ELR (cell line): ENCODE measurements at regions not wholly inside any gene's neighbourhood (a gene's known extent, or its start where the extent isn't known, plus 50 kb on each side); places are given as distances from the start of the nearest gene placed in this dataset.
A peak's percentile ranks its signal among the peaks of the same experiment; 100 is the strongest.
"Not testable (repeated sequence)": the region's sequence is repeated elsewhere in the genome, so short reads cannot be mapped to it uniquely, and the experiment has no call there.

Experiments used
- DNase-seq: peaks from one replicate; pipeline ENCODE4 v3.0.0-alpha.2; 2015; ENCODE audit warnings: low read depth

- no peak for DNase-seq
Measured at GRCh38 chr6:163874784-163875183, 460.3 kb downstream of the QKI start.

DNA sequence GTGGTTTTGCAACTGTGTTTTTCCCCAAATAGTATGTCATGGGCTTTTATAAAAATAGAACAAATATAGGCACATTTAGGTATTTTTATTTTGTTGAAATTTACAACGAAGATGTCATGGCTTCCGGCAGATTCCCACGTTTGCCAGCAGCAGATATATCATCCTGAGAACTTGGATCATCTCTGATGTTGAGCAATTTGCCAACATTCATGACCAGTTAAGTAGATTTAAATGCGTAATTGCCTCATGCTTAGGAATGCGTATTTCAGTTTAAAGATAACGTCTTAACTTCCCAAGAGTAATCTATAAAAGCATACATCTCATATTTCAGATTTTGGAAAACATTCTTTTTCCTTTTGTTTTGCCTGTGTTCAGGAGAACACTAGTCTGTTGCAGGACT lies 457.8 kb downstream of the QKI start:
- DNase-seq = peak; percentile 63

DNA sequence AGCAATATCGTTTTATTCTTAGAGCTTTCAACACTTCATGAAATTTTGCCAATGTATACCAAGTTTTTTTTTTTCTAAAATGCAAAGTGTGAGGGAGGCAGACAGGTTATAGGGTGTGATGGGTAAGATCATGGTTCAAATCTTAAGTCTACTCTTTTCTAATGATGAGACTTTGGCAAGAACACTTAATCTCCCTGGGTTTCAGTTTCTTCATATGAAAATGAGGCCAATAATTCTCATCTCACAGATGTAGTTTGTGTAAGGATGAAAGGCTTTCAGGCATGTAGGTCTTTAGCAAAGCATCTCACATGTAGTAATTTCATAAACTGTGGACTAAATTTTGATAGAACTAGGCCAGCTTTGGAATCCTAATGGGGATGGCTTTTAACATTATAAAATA lies 457.1 kb downstream of the QKI start:
- DNase-seq = no peak

DNA sequence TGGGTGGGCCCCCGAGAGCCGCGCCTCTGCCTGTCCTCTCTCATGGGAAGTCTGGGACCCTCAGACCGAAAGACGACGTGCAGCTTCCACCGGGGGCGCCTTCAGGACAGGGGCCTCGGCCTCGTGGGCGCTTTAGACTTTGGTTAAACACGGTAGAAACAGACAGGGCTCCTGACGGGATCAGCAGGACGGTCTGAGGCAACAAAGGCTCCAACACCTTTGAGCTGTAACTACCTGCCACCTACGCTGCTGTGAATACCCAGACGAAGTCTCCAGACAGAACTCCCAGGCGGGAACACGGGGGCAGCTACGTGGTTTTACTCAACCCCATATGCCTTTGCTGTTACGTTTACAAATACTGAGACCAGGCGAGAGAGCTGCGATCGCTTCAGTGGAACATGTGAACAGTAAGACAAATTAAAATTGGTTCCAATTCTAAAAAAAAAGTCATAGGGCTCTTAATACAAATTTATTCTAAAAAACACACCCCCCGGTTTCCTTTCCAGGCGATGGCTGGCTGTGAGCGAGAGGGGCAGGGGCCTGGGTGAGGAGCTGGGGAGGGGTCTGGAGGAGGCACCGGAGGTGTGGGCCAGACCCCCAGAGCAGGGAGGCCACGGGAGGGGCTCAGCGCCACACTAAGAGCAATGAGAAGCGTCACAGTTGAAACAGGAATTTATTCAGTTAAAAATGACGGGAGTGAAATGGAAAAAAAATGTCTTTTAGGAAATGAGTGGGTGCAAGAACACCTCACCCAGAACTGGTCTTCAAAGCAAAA lies 453.2 kb downstream of the QKI start:
- no peak for DNase-seq

DNA sequence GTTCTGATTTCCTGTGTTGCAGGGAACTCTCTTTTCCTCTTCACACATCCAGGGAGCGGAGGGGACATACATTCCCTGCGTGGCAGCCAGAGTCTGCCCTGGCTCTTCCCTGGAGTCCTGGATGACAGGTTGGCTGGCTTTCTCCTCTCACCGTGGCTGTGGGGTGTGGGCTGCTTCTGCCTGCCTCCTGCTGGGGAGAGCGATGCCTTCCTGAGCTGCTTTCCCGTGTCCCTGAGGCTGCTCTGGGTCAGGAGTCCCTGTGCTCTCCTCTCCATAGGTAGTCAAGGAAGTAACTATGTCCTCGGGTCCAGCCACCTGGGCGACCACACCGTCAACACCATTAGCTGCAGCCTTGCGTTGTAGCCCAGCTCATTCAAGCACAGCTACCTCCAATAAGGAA lies 451.7 kb downstream of the QKI start:
- DNase-seq = no peak

DNA sequence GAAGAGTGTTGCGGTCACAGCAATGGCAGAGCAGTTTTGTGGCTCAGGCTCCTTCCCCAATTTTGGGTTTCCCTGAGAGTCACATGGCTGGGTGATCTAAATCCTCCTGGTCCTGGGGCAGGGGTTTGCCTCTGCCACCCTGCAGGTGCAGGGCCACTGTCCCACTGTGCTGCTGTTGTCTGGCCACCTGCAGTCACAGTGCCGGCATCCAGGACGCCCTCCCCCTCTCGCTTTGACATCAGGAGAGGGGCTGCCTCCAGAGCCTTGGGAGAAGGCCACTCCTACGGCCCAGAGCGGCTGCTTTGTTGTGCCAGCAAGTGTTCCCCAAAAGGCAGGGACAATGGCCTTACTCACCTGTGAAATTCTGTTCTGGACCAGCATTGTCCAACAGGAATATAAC lies 449.0 kb downstream of the QKI start:
- DNase-seq = no peak

GRCh38 chr6:163862701-163863100 lies 448.2 kb downstream of the QKI start:
- no peak for DNase-seq

- no peak for DNase-seq
Measured at GRCh38 chr6:163861627-163862026, 447.1 kb downstream of the QKI start.

- DNase-seq = peak; percentile 54
Measured at GRCh38 chr6:163860287-163861081, 446.0 kb downstream of the QKI start.

DNA sequence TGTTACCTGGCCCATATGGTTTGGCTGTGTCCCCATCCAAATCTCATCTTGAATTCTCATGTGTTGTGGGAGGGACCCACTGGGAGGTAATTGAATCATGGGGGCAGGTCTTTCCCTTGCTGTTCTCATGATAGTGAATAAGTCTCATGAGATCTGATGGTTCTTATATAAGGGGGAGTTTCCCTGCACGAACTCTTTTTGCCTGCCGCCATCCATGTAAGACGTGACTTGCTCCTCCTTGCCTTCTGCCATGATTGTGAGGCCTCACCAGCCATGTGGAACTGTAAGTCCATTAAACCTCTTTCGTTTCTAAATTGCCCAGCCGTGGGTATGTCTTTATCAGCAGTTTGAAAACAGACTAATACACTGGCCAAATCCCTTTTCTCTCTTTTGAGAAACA lies 444.4 kb downstream of the QKI start:
- DNase-seq = not testable (repeated sequence)

DNA sequence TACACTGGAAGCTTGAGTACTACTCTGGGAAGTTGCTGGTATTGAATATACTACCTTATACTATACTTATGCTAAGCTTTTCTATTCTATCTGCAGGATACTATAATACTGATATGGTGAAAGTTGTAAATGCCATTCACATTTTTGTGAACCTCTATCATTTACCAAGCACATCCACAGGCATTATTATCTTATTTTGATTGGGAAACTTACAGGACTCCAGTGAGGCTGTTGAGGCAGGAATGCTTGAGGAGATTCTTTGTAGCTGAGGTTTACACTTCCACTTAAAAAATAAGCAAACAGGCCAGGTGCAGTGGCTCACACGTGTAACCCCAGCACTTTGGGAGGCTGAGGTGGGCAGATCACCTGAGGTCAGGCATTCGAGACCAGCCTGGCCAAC lies 442.9 kb downstream of the QKI start:
- DNase-seq = no peak

DNA sequence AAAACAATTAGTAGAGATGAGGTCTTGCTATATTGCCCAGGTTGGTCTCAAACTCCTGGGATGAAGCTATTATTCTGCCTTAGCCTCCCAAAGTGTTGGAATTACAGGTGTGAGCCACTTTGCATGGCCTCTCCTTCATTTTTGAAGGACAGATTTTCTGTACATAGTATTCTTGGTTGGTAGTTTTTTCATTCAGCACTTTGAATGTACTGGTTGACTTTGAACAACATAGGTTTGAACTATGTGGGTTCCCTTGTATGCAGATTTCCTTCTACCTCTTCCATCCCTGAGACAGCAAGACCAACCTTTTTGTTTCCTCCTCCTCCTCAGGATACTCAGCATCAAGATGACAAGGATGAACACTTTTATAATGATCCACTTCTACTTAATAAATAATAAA lies 436.4 kb downstream of the QKI start:
- DNase-seq = no peak

DNA sequence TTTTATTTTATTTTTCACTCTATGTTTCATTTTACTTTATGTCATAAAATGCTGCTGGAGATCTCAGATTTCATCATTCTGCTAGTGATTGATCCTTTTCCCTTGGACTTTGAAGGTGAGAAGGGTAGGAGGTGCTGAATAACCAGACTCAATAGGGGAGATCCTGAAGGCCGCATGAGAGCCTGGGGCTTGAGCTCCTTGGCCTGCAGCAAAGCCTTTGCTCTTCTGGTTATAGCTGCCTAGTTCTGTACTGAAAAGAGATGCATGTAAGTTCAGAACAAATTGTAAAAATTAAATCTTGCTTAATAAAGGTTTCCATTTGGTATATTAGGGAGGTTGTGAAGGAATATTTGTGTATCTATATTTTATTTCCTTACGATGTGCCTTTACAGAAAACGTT lies 430.2 kb downstream of the QKI start:
- no peak for DNase-seq

DNA sequence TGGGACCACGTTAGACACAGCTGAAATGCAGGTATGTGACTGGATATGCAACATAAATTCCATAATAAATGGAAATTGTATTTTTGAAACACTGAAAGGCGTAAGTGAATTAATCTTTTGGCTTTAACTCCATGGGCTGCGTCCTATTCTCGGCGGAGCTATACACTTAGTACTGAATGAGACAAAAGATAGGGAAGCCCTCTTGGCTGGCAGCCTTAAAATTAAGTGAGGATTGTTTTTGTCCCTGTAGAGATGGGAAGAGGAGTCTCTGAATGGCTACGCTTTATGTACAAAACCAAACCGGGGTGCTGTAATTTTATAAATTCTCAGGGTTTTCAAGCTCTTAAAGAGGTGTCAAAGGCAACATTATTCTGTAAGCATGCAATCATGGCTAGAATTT lies 429.8 kb downstream of the QKI start:
- no peak for DNase-seq

GRCh38 chr6:163843218-163843617 lies 428.7 kb downstream of the QKI start:
- no peak for DNase-seq

- DNase-seq = no peak
Measured at GRCh38 chr6:163842467-163842866, 427.9 kb downstream of the QKI start.

DNA sequence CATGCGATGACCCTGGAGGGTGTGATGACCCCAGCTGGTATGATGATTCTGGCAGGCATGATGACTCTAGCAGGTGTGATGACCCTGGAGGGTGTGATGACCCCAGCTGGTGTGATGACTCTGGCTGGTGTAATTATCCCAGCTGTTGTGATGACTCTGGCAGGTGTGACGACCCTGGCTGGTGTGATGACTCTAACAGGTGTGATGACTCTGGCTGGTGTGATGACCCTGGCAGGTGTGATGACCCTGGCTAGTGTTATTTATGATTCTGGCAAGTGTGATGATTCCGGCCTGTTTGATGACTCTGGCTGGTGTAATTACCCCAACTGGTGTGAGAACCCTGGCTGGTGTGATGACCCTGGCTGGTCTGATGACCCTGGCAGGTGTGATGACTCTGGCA lies 427.2 kb downstream of the QKI start:
- no peak for DNase-seq

DNA sequence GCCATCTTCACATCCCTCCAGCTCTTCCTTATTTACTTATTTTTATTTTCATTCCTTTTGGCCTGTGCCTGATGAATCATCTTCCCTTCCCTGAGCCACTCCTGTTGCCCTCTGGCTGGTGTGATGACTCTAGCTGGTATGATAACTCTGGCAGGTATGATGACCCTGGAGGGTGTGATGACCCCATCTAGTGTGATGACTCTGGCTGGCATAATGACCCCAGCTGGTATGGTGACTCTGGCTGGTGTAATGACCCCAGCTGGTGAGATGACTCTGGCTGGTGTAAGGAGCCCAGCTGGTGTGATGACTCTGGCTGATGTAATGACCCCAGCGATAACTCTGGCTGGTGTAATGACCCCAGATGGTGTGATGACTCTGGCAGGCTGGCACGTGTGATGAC lies 426.8 kb downstream of the QKI start:
- peak; percentile 12 for DNase-seq

DNA sequence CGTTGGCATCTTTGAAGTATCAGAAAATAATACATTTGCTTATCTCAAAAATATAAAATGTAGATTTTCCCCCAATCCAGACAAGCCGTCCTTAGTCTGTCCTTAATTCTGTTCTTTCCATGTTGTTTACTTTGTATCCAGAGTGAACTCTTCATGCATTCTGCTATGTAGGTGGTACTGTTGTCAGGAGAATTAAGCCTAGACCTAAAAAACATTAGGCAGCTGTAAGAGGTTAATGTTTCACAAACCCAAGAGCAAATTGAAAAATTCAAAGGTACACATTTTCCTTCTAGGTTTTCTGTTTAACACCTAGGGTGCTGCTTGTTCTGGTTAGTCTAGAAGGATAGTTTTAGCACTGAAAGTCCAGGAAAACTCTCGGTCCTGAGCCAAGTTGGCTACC lies 426.4 kb downstream of the QKI start:
- DNase-seq = no peak

- DNase-seq = no peak
Measured at GRCh38 chr6:163839296-163839695, 424.8 kb downstream of the QKI start.

DNA sequence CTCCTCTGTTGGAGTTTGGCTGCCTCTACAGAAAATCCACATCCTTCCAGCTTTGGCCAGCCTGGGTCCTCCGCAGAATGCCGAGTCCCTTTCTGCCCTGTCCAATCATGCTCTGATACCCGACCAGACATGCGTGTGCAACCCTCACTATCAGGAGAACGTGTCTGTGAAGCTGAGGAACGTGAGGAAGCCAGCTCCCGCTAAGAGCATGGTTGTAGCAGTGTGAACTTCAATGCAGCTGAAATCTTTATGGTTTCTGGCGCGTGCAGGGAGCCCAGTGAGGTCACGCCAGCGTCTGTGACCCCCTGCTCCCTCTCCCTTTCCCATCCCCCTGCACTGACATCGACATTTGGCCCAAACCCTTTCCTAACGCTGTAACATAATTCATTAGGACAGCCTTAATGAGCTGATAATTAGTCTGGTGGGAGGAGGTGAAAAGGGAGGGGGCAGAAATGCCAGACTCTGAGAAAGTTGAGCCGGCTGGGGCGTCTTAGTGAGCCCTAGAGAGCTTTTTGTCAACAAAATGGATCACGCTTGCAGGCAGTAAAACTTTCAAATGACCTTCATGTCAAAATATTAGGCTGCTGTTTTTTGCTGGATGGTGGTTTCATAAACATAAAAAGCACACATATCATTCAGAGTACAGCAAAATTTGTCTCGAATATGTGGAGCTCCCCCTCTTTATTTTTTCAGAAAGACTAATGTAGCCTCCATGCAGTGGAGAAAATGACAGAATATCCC lies 423.3 kb downstream of the QKI start:
- DNase-seq = no peak

DNA sequence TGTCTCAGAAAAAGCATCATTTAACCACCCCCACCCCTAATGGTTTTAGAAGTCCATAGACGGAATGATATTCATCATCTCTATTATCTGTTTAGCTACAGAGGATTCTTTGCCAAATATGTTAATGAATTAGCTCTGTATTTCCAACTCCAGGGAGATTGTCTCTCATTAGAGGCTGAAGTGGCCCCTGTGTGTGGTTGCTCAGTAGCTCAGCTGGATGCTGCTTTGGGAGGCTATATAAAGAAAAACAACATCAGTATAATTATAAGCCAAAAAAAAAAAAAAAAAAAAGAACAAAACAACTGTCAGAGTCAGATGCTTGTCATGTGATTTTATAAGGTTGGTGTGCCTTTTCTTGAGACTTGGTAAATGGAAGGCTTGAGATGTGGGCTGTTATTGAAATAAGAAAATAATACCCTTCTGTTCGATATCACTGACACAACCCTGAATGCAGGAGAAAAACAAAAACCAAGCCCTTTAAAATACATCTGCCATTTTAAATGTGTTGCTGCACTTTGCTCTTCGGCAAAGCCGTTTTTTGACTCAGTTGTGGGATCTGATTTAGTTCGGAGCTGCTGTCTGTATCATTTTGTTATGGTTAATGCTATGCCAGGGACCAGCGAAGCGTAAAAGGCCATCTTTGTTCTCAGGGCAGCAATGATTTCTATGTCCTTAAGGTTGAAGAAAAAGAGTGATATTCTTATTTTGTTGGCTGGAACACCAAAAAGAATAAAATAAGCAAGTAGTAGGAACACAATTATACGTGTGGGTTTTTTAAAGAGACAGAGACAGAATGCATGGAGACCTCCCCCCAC lies 422.6 kb downstream of the QKI start:
- DNase-seq = no peak
